K562 (cell line): ENCODE measurements at regions not wholly inside any gene's neighbourhood (a gene's known extent, or its start where the extent isn't known, plus 50 kb on each side); places are given as distances from the start of the nearest gene placed in this dataset.

Source experiments
- ATAC-seq: fragments of 200-7000 bp; cut with Tn5 transposase; 3 replicates; pipeline ENCODE4 v1.9.1; 2020; ENCODE audit warnings: moderate library complexity
- BruUV-seq: library from RNA; stranded (reverse); fragments of 400-500 nt; replicated peaks from 2 replicates; lab custom pipeline; 2021; lab: Mats Ljungman, UMichigan
- CTCF ChIA-PET: fragments of 300-600 bp; formaldehyde crosslinking; extraction: SDS; loops from one replicate; lab custom pipeline; 2021; ENCODE audit warnings: low intra/inter-chr PET ratio; lab: Yijun Ruan, JAX
- POLR2A ChIA-PET: fragments of 300-600, 350-650 bp; sonication (Branson Sonifier 250); formaldehyde crosslinking; extraction: SDS; loops from one replicate; lab custom pipeline; 2021; ENCODE audit warnings: antibody characterized with exemption, inconsistent platforms; lab: Yijun Ruan, JAX
- DNase-seq, 4 experiments: peaks; one replicate each; pipeline versions ENCODE4 v3.0.0 to v3.0.0-alpha.2; 2011 to 2018; ENCODE audit warnings: low spot score in 3 of 4, mixed read lengths in 3 of 4; ENCODE audit errors: extremely low read depth in 1 of 4
- FAIRE-seq: peaks from 2 replicates; lab custom pipeline; 2011; peaks lifted over from hg19 to GRCh38; lab: Jason Lieb, UNC
- H2AFZ ChIP-seq: 2 replicates; pipeline ENCODE4 v1.6.0; 2011; ENCODE audit warnings: low read depth, low read length, control low read depth, inconsistent platforms
- H3K27ac ChIP-seq: fragments of 200-600 bp; 3 replicates; pipeline ENCODE4 v1.8.0; 2011; ENCODE audit warnings: low read depth, mild to moderate bottlenecking, control low read depth, inconsistent platforms, low read length, moderate library complexity, mixed read lengths; ENCODE audit errors: extremely low read depth
- H3K27me3 ChIP-seq, 2 experiments: fragments of 300-600 bp in 1 of 2; 2 replicates in 1 of 2; 3 replicates in 1 of 2; pipeline versions ENCODE4 v1.6.0 to v1.8.0; 2011; ENCODE audit warnings: inconsistent platforms in 2 of 2, low read length in 2 of 2, mild to moderate bottlenecking in 1 of 2, mixed read lengths in 1 of 2, moderate library complexity in 1 of 2; ENCODE audit not compliant: control insufficient read depth in 2 of 2, insufficient read depth in 2 of 2
- H3K36me3 ChIP-seq: fragments of 300-600 bp; 3 replicates; pipeline ENCODE4 v1.8.0; 2011; ENCODE audit warnings: mild to moderate bottlenecking, low read length, inconsistent platforms; ENCODE audit not compliant: control insufficient read depth, insufficient read depth
- H3K4me1 ChIP-seq, 2 experiments: fragments of 200-600 bp in 1 of 2; replicated peaks in 1 of 2; 2 replicates in 1 of 2; 3 replicates in 1 of 2; pipeline versions ENCODE4 v1.5.1 to v1.8.0; 2011; ENCODE audit warnings: inconsistent platforms in 2 of 2, low read length in 2 of 2, mild to moderate bottlenecking in 1 of 2, mixed read lengths in 1 of 2, moderate library complexity in 1 of 2; ENCODE audit not compliant: control insufficient read depth in 2 of 2, insufficient read depth in 2 of 2
- H3K4me2 ChIP-seq: 2 replicates; pipeline ENCODE4 v1.6.1; 2011; ENCODE audit warnings: low read length, control low read depth, inconsistent platforms, mixed read lengths; ENCODE audit not compliant: insufficient read depth
- H3K4me3 ChIP-seq: fragments of 200-600 bp; sonication (generic), shearing (Covaris generic); 2 replicates; pipeline ENCODE4 v1.5.1; 2016; ENCODE audit warnings: control low read depth, inconsistent platforms
- H3K79me2 ChIP-seq: fragments of 200-600 bp; 3 replicates; pipeline ENCODE4 v1.8.0; 2011; ENCODE audit warnings: low read length, inconsistent platforms; ENCODE audit not compliant: control insufficient read depth, insufficient read depth
- H3K9ac ChIP-seq, 2 experiments: 2 replicates each; pipeline versions ENCODE4 v1.6.0 to v1.6.1; 2011; ENCODE audit warnings: low read depth in 2 of 2, low read length in 2 of 2, control low read depth in 1 of 2, inconsistent platforms in 1 of 2, mild to moderate bottlenecking in 1 of 2, mixed read lengths in 1 of 2; ENCODE audit not compliant: insufficient read depth in 1 of 2
- H3K9me1 ChIP-seq: one replicate; pipeline ENCODE4 v1.6.0; 2011; ENCODE audit warnings: inconsistent platforms, mild to moderate bottlenecking, low read length, moderate library complexity; ENCODE audit not compliant: control insufficient read depth, insufficient read depth
- H3K9me3 ChIP-seq: replicated peaks from 2 replicates; pipeline ENCODE4 v1.5.1; 2011; ENCODE audit warnings: low read depth, low read length, inconsistent platforms; ENCODE audit not compliant: control insufficient read depth, insufficient read depth
- H4K20me1 ChIP-seq: replicated peaks from 2 replicates; pipeline ENCODE4 v1.6.1; 2011; ENCODE audit warnings: low read length, inconsistent platforms, mixed read lengths; ENCODE audit not compliant: control insufficient read depth, insufficient read depth
- ADNP ChIP-seq: fragments of 200-800 bp; sonication (Bioruptor generic); IDR thresholded peaks from 2 replicates; pipeline ENCODE4 v1.6.1; 2016; ENCODE audit warnings: missing genetic modification characterization, missing compliant biosample characterization
- ARHGAP35 ChIP-seq: fragments of 450-650 bp; IDR thresholded peaks from 2 replicates; pipeline ENCODE4 v1.6.1; 2018; ENCODE audit not compliant: partially characterized antibody
- BCOR ChIP-seq: fragments of 450-650 bp; IDR thresholded peaks from 2 replicates; pipeline ENCODE4 v1.6.1; 2016
- KDM1A ChIP-seq, 2 experiments: fragments of 450-650 bp; IDR thresholded peaks; 2 replicates each; pipeline ENCODE4 v1.6.1; 2016; ENCODE audit warnings: mild to moderate bottlenecking in 2 of 2
- NFXL1 ChIP-seq: fragments of 450-650 bp; formaldehyde crosslinking; IDR thresholded peaks from 2 replicates; pipeline ENCODE4 v1.4.0; 2021; ENCODE audit warnings: mild to moderate bottlenecking
- RBM25 ChIP-seq: fragments of 200-400 bp; formaldehyde crosslinking; IDR thresholded peaks from 2 replicates; pipeline ENCODE4 v1.6.1; 2018; ENCODE audit warnings: low read length, low read depth, moderate library complexity; ENCODE audit not compliant: severe bottlenecking
- ZNF146 ChIP-seq: IDR thresholded peaks from one replicate; pipeline ENCODE4 v1.6.1; 2018; ENCODE audit warnings: missing compliant biosample characterization; ENCODE audit not compliant: unreplicated experiment
- WGBS: fragments of 100-300 bp; shearing (Covaris generic); methylation state at CpG from one replicate; pipeline ENCODE4 v1.1.6; 2016; ENCODE audit warnings: low coverage, mixed read lengths; ENCODE audit not compliant: insufficient coverage; ENCODE audit errors: missing lambda C conversion rate; 5-methylcytosine and 5-hydroxymethylcytosine counted together
- in situ Hi-C: fragments of 300-500 bp; cut with MboI; formaldehyde crosslinking; loops from 4 replicates; pipeline ENCODE4 v1.15.0; 2018; ENCODE audit warnings: inconsistent platforms, mixed read lengths
- intact Hi-C: fragments of 100-400 bp; cut with micrococcal nuclease; formaldehyde crosslinking; loops from 2 replicates; pipeline ENCODE4 v1.14.2; 2022
- TF ChIP-seq, protein P1 (sequence below): sonication (generic); formaldehyde crosslinking; IDR thresholded peaks from 2 replicates; pipeline ENCODE4 v1.8.0; 2022; ENCODE audit warnings: missing genetic modification reagents, mild to moderate bottlenecking, borderline replicate concordance
- TF ChIP-seq, protein P2 (sequence below): fragments of 250-450 bp; sonication (Bioruptor Pico); IDR thresholded peaks from 2 replicates; pipeline ENCODE4 v1.9.0; 2021; ENCODE audit warnings: mild to moderate bottlenecking

- no peaks in the 10 kb centered on the region for H4K20me1 ChIP-seq
- peaks cover 14 to 27% of the 10 kb centered on the region in 2 experiments; a peak in 4 of 5 replicates for H3K27me3 ChIP-seq
- H3K27ac ChIP-seq: no peak overlapping the region
- intact Hi-C loops (no loop called here), in situ Hi-C loops (no loop called here)
- H3K36me3 ChIP-seq: no peaks in the 10 kb centered on the region
- no peak overlapping the region for H3K9ac ChIP-seq
- WGBS: 17% methylated on average over 3 of the region's 3 CpGs
- H3K4me1 ChIP-seq: no peaks in the 10 kb centered on the region
- H3K9me1 ChIP-seq: no peaks in the 10 kb centered on the region
- ChIA-PET POLR2A (no interaction called here), CTCF (no interaction called here)
- DNase-seq: no peak
- FAIRE-seq: no peak
- BruUV-seq: no TSS peak
- H3K4me2 ChIP-seq: no peak overlapping the region
- no peaks in the 10 kb centered on the region for H3K79me2 ChIP-seq
- no peak overlapping the region for H3K4me3 ChIP-seq
- no peak for ATAC-seq
- no peaks in the 10 kb centered on the region for H3K9me3 ChIP-seq
- no peak overlapping the region for H2AFZ ChIP-seq
- TF ChIP-seq, protein P1, sequence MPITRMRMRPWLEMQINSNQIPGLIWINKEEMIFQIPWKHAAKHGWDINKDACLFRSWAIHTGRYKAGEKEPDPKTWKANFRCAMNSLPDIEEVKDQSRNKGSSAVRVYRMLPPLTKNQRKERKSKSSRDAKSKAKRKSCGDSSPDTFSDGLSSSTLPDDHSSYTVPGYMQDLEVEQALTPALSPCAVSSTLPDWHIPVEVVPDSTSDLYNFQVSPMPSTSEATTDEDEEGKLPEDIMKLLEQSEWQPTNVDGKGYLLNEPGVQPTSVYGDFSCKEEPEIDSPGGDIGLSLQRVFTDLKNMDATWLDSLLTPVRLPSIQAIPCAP: no peak
- peak; percentile 99 for TF ChIP-seq ZNF146
- 0 out of 2 replicates have a peak, but pooled peaks have one; percentile 43 for TF ChIP-seq BCOR
- TF ChIP-seq NFXL1 (CRISPR knock-in tag): no peak
- TF ChIP-seq ADNP (tag): no peak
- peak; percentile 77 for TF ChIP-seq RBM25
- no peak for TF ChIP-seq ARHGAP35
- TF ChIP-seq KDM1A (IDR thresholded peaks at IDR 0.05): peak; percentile 6 to 45; a peak in 1 of 4 replicates
- TF ChIP-seq, protein P2, sequence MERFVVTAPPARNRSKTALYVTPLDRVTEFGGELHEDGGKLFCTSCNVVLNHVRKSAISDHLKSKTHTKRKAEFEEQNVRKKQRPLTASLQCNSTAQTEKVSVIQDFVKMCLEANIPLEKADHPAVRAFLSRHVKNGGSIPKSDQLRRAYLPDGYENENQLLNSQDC (CRISPR knock-in tag): no peak
These were observed 172.5 kb downstream of the URB2 start for GRCh38 chr1:229798558-229798957.
